SK-N-SH treated with all-trans-retinoic acid at 6 μM for 48 hours (cell line): ENCODE measurements at regions not wholly inside any gene's neighbourhood (a gene's known extent, or its start where the extent isn't known, plus 50 kb on each side); places are given as distances from the start of the nearest gene placed in this dataset.

Source experiments
- ATAC-seq: fragments of 200-7000 bp; cut with Tn5 transposase; 3 replicates; pipeline ENCODE4 v1.9.1; 2020; ENCODE audit warnings: mild to moderate bottlenecking, moderate library complexity
- ARNTL ChIP-seq: fragments of 450-650 bp; formaldehyde crosslinking; IDR thresholded peaks from 2 replicates; pipeline ENCODE4 v1.5.0; 2020; ENCODE audit warnings: low read depth, mild to moderate bottlenecking, moderate library complexity, borderline replicate concordance
- BACH2 ChIP-seq: fragments of 250-450 bp; sonication (Bioruptor Pico); IDR thresholded peaks from 2 replicates; pipeline ENCODE4 v1.9.0; 2021; ENCODE audit warnings: mild to moderate bottlenecking, borderline replicate concordance
- CSDC2 ChIP-seq: fragments of 250-450 bp; sonication (Bioruptor Pico); IDR thresholded peaks from 2 replicates; pipeline ENCODE4 v1.5.0; 2020; ENCODE audit warnings: mild to moderate bottlenecking, moderate library complexity
- CSRNP3 ChIP-seq: fragments of 250-450 bp; sonication (Bioruptor Pico); IDR thresholded peaks from 2 replicates; pipeline ENCODE4 v1.5.1; 2021; ENCODE audit warnings: mild to moderate bottlenecking, moderate library complexity
- ESRRG ChIP-seq: fragments of 250-450 bp; sonication (Bioruptor Pico); IDR thresholded peaks from 2 replicates; pipeline ENCODE4 v1.6.1; 2021; ENCODE audit warnings: mild to moderate bottlenecking
- ISL1 ChIP-seq: fragments of 250-450 bp; sonication (Bioruptor Pico); IDR thresholded peaks from 2 replicates; pipeline ENCODE4 v2.1.2; 2022; ENCODE audit warnings: mild to moderate bottlenecking, moderate library complexity
- OSR1 ChIP-seq: fragments of 250-450 bp; sonication (Bioruptor Pico); IDR thresholded peaks from 2 replicates; pipeline ENCODE4 v1.8.0; 2022; ENCODE audit warnings: moderate library complexity, mild to moderate bottlenecking, inconsistent platforms
- POU6F1 ChIP-seq: fragments of 250-450 bp; sonication (Bioruptor Pico); IDR thresholded peaks from 2 replicates; pipeline ENCODE4 v1.8.0; 2021; ENCODE audit warnings: low read depth, mild to moderate bottlenecking, moderate library complexity, borderline replicate concordance
- PPARA ChIP-seq: fragments of 250-450 bp; sonication (Bioruptor Pico); IDR thresholded peaks from 2 replicates; pipeline ENCODE4 v1.5.0; 2020; ENCODE audit warnings: mild to moderate bottlenecking, borderline replicate concordance
- RARB ChIP-seq: fragments of 250-450 bp; sonication (Bioruptor Pico); IDR thresholded peaks from 2 replicates; pipeline ENCODE4 v1.8.0; 2021; ENCODE audit warnings: mild to moderate bottlenecking, moderate library complexity
- SNAI2 ChIP-seq: fragments of 250-450 bp; sonication (Bioruptor Pico); IDR thresholded peaks from 2 replicates; pipeline ENCODE4 v1.5.0; 2020; ENCODE audit warnings: mild to moderate bottlenecking, moderate library complexity
- TCF4 ChIP-seq: fragments of 250-450 bp; sonication (Bioruptor Pico); IDR thresholded peaks from 2 replicates; pipeline ENCODE4 v1.8.0; 2021; ENCODE audit warnings: mild to moderate bottlenecking, moderate library complexity, borderline replicate concordance
- TOX ChIP-seq: fragments of 250-450 bp; sonication (Bioruptor Pico); IDR thresholded peaks from 2 replicates; pipeline ENCODE4 v1.8.0; 2021; ENCODE audit warnings: mild to moderate bottlenecking, moderate library complexity, borderline replicate concordance
- ZC3H10 ChIP-seq: fragments of 250-450 bp; sonication (Bioruptor Pico); IDR thresholded peaks from 2 replicates; pipeline ENCODE4 v1.5.1; 2021; ENCODE audit warnings: mild to moderate bottlenecking, moderate library complexity
- ZFP3 ChIP-seq: fragments of 250-450 bp; sonication (Bioruptor Pico); IDR thresholded peaks from 2 replicates; pipeline ENCODE4 v1.5.0; 2020; ENCODE audit warnings: mild to moderate bottlenecking, moderate library complexity
- ZFP30 ChIP-seq: fragments of 450-650 bp; formaldehyde crosslinking; IDR thresholded peaks from 2 replicates; pipeline ENCODE4 v1.5.0; 2022; ENCODE audit warnings: mild to moderate bottlenecking, moderate library complexity
- ZNF565 ChIP-seq: fragments of 450-650 bp; formaldehyde crosslinking; conservative IDR thresholded peaks from 2 replicates; pipeline ENCODE4 v1.5.0; 2020; ENCODE audit warnings: low read depth, mild to moderate bottlenecking, moderate library complexity
- ZNF70 ChIP-seq: fragments of 450-650 bp; formaldehyde crosslinking; IDR thresholded peaks from 2 replicates; pipeline ENCODE4 v1.5.0; 2020; ENCODE audit warnings: mild to moderate bottlenecking, moderate library complexity
- ZNF8 ChIP-seq: fragments of 450-650 bp; formaldehyde crosslinking; IDR thresholded peaks from 2 replicates; pipeline ENCODE4 v1.5.0; 2020; ENCODE audit warnings: mild to moderate bottlenecking, moderate library complexity
- TF ChIP-seq, protein P1 (sequence below): fragments of 250-450 bp; sonication (Bioruptor Pico); IDR thresholded peaks from 2 replicates; pipeline ENCODE4 v1.5.1; 2020; ENCODE audit warnings: low read depth, mild to moderate bottlenecking, moderate library complexity
- TF ChIP-seq, protein P2 (sequence below): fragments of 250-450 bp; sonication (Bioruptor Pico); IDR thresholded peaks from 2 replicates; pipeline ENCODE4 v1.8.0; 2020; ENCODE audit warnings: mild to moderate bottlenecking, moderate library complexity, borderline replicate concordance

- TF ChIP-seq ZNF565 (CRISPR knock-in tag) (no peak), ZC3H10 (CRISPR knock-in tag) (no peak), CSRNP3 (CRISPR knock-in tag) (no peak), RARB (CRISPR knock-in tag) (no peak), ZFP30 (CRISPR knock-in tag) (no peak), CSDC2 (CRISPR knock-in tag) (no peak), BACH2 (CRISPR knock-in tag) (no peak), OSR1 (CRISPR knock-in tag) (no peak), SNAI2 (CRISPR knock-in tag) (no peak), ESRRG (CRISPR knock-in tag) (no peak), ARNTL (CRISPR knock-in tag) (no peak), ZNF70 (no peak), ISL1 (CRISPR knock-in tag) (no peak)
- TF ChIP-seq, protein P1, sequence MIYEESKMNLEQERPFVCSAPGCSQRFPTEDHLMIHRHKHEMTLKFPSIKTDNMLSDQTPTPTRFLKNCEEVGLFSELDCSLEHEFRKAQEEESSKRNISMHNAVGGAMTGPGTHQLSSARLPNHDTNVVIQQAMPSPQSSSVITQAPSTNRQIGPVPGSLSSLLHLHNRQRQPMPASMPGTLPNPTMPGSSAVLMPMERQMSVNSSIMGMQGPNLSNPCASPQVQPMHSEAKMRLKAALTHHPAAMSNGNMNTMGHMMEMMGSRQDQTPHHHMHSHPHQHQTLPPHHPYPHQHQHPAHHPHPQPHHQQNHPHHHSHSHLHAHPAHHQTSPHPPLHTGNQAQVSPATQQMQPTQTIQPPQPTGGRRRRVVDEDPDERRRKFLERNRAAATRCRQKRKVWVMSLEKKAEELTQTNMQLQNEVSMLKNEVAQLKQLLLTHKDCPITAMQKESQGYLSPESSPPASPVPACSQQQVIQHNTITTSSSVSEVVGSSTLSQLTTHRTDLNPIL (CRISPR knock-in tag), result no peak
- TF ChIP-seq, protein P2, sequence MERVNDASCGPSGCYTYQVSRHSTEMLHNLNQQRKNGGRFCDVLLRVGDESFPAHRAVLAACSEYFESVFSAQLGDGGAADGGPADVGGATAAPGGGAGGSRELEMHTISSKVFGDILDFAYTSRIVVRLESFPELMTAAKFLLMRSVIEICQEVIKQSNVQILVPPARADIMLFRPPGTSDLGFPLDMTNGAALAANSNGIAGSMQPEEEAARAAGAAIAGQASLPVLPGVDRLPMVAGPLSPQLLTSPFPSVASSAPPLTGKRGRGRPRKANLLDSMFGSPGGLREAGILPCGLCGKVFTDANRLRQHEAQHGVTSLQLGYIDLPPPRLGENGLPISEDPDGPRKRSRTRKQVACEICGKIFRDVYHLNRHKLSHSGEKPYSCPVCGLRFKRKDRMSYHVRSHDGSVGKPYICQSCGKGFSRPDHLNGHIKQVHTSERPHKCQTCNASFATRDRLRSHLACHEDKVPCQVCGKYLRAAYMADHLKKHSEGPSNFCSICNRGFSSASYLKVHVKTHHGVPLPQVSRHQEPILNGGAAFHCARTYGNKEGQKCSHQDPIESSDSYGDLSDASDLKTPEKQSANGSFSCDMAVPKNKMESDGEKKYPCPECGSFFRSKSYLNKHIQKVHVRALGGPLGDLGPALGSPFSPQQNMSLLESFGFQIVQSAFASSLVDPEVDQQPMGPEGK (CRISPR knock-in tag), result no peak
- no peak; the same call in 1 of the 3 replicates for ATAC-seq
Measured at GRCh38 chr10:110373059-110373458, 68.3 kb upstream of the SMNDC1 start.

- TF ChIP-seq, protein P1 (CRISPR knock-in tag), result no peak
- TF ChIP-seq ZNF8 (CRISPR knock-in tag) (no peak), ZNF565 (CRISPR knock-in tag) (no peak), ARNTL (CRISPR knock-in tag) (no peak), ZC3H10 (CRISPR knock-in tag) (no peak)
- ATAC-seq, result no peak
Measured at GRCh38 chr10:110373857-110374654, 69.3 kb upstream of the SMNDC1 start.

GRCh38 chr10:110375121-110375520 is 70.4 kb upstream of the SMNDC1 start:
- no peak for ATAC-seq
- TF ChIP-seq PPARA (no peak), SNAI2 (CRISPR knock-in tag) (no peak), ZNF565 (CRISPR knock-in tag) (no peak), POU6F1 (CRISPR knock-in tag) (no peak), TCF4 (no peak), CSDC2 (CRISPR knock-in tag) (no peak)

DNA sequence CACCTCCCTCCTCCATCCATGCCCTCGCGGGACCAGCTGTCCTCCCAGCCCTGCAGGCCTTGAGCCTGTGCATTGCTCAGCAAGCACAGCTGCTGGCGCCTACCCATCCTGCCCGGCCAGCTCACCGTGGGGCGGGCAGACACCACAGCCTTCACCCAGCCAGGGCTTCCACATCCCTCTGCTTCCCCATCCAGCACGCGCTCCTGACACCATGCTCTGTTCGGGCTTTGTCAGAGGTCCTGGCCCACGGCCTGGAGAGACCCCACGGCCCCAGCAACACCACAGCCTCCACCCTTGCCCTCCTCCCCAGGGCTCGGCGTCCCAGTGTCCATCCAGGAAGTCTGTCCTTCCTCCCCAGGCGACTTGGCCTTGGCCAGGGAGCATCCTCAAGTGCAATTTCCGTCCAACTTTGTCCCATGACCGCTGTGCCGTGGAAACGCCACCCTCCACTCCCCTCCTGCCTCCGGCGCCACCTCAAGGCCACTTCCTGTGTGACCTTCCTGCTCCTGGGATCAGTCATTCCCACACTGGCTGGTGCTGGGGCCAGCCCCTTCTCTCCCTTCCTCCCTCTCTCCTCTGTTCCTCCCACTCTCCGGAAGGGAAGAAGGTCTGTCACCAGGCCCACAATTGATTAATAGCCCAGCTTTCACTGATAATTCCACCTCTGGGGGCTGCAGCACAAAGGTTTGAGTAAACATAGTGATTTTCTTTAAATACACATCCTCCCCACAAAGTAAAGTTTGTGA is 71.5 kb upstream of the SMNDC1 start:
- no peak for TF ChIP-seq POU6F1 (CRISPR knock-in tag)
- no peak for TF ChIP-seq BACH2 (CRISPR knock-in tag)
- no peak for TF ChIP-seq ZC3H10 (CRISPR knock-in tag)
- no peak for TF ChIP-seq TOX
- TF ChIP-seq ZNF565 (CRISPR knock-in tag), result no peak
- TF ChIP-seq PPARA, result no peak
- TF ChIP-seq TCF4, result no peak
- no peak for TF ChIP-seq ZFP30 (CRISPR knock-in tag)
- TF ChIP-seq CSDC2 (CRISPR knock-in tag), result no peak
- TF ChIP-seq, protein P1 (CRISPR knock-in tag), result no peak
- no peak for TF ChIP-seq ZFP3 (CRISPR knock-in tag)
- TF ChIP-seq, all 23 proteins: peak for 0
- ATAC-seq, result no peak; the same call in 1 of the 3 replicates
